Psoas muscle (tissue), 7 donors: ENCODE measurements at regions not wholly inside any gene's neighbourhood (a gene's known extent, or its start where the extent isn't known, plus 50 kb on each side); places are given as distances from the start of the nearest gene placed in this dataset.

Experiments used
- ATAC-seq, 4 donors: fragments of 200-7000 bp; cut with Tn5 transposase; one replicate each; pipeline ENCODE4 v1.9.1; 2020; ENCODE audit warnings: moderate library complexity in 3 of 4, mild to moderate bottlenecking in 2 of 4
- DNase-seq, 2 donors: peaks; one replicate each; pipeline ENCODE4 v3.0.0-alpha.2; 2020
- H3K27ac ChIP-seq: fragments of 200-600 bp; one replicate; pipeline ENCODE4 v1.8.0; 2022
- H3K27me3 ChIP-seq, 3 donors: fragments of 200-600 bp in 1 of 3; one replicate each; pipeline versions ENCODE4 v1.6.1 to v1.8.0; 2013 to 2022; ENCODE audit warnings: low read length in 2 of 3, mild to moderate bottlenecking in 2 of 3, moderate library complexity in 1 of 3; ENCODE audit not compliant: insufficient read depth in 3 of 3
- H3K36me3 ChIP-seq, 2 donors: fragments of 200-600 bp in 1 of 2; one replicate each; pipeline versions ENCODE4 v1.6.1 to v1.8.0; 2013 to 2022; ENCODE audit warnings: low read depth in 1 of 2, mild to moderate bottlenecking in 1 of 2, moderate library complexity in 1 of 2; ENCODE audit not compliant: insufficient read depth in 1 of 2
- H3K4me1 ChIP-seq: fragments of 200-600 bp; one replicate; pipeline ENCODE4 v1.8.0; 2022
- H3K4me3 ChIP-seq: fragments of 200-600 bp; one replicate; pipeline ENCODE4 v1.8.0; 2022; ENCODE audit warnings: mild to moderate bottlenecking
- H3K9me3 ChIP-seq: fragments of 200-600 bp; one replicate; pipeline ENCODE4 v1.8.0; 2022
- CTCF ChIP-seq: fragments of 200-600 bp; IDR thresholded peaks from one replicate; pipeline ENCODE4 v1.8.0; 2022; ENCODE audit warnings: antibody characterized with exemption
- WGBS, 3 donors: extraction: QIAGEN DNeasy Blood & Tissue Kit; methylation state at CpG; one replicate each; pipeline versions ENCODE4 v1.1.6 to v1.1.7; 2013; 5-methylcytosine and 5-hydroxymethylcytosine counted together
- intact Hi-C, 2 donors: fragments of 100-400 bp; cut with DNase I; formaldehyde crosslinking; loops; one replicate each; pipeline versions ENCODE4 v1.11.0 to v1.14.2; 2022
- donor health status: healthy with polysubstance abuse.
- donor health status: DM: no; HTN: no; CAD: no; lungs with moderate emphysema.
- donor health status: Bipolar disorder and iron deficiency.
- donor health status: healthy.
- donor health status: DM: yes; HTN: yes; CAD: no.
- donor health status: DM: no; HTN: no; CAD: no.
- donor health status: DM: yes; HTN: yes; CAD: no.

GRCh38 chr10:21176934-21177480 is 279.9 kb upstream of the NEBL start:
- Histone ChIP-seq H3K9me3 (no peaks in the 10 kb centered on the region), H3K36me3 (no peaks in the 10 kb centered on the region), H3K4me1 (no peaks in the 10 kb centered on the region), H3K27me3 (peaks cover 0 to 42% (median 6%) of the 10 kb centered on the region in 3 donors), H3K27ac (no peak overlapping the region), H3K4me3 (no peak overlapping the region)
- no peak for DNase-seq
- TF ChIP-seq CTCF: no peak
- intact Hi-C loops: no loop called here
- 73 to 90% (median 77%) methylated on average over 6 of the region's 6 CpGs for WGBS, 3 donors
- no peak for ATAC-seq

DNA sequence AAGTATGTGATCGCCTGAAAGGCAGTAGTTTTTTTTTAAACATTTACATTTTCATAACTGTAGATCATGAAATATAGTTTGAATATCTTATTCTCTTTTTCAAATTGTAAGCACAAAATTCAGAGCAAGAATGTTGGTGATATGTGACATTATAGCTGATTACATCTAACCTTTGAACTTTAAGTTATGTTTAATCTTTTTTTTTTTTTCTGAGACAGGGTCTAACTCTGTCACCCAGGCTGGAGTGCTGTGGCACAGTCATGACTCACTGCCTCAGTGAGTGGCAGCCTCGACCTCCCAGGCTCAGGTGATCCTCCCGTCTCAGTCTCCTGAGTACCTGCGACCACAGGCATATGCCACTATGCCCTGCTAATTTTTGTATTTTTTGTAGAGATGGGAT is 278.7 kb upstream of the NEBL start:
- DNase-seq (no peak), ATAC-seq (no peak)
- Histone ChIP-seq H3K27ac (no peak overlapping the region), H3K27me3 (peaks cover 0 to 50% (median 10%) of the 10 kb centered on the region in 3 donors), H3K4me1 (no peaks in the 10 kb centered on the region), H3K36me3 (no peaks in the 10 kb centered on the region), H3K4me3 (no peak overlapping the region), H3K9me3 (no peaks in the 10 kb centered on the region)
- TF ChIP-seq CTCF: no peak
- 94 to 96% (median 96%) methylated on average over 4 of the region's 4 CpGs for WGBS, 3 donors
- intact Hi-C loops: no loop called here

- Histone ChIP-seq H3K27ac (no peak overlapping the region), H3K36me3 (no peaks in the 10 kb centered on the region), H3K27me3 (peaks cover 0 to 50% (median 10%) of the 10 kb centered on the region in 3 donors), H3K4me3 (peak overlapping the region; percentile 61), H3K9me3 (no peaks in the 10 kb centered on the region), H3K4me1 (no peaks in the 10 kb centered on the region)
- intact Hi-C loops: no loop called here
- 49 to 53% (median 53%) methylated on average over 33 of the region's 33 CpGs for WGBS, 3 donors
- ATAC-seq: no peak
- DNase-seq: no peak
- no peak for TF ChIP-seq CTCF
Measured at GRCh38 chr10:21174715-21175495, 277.8 kb upstream of the NEBL start.

DNA sequence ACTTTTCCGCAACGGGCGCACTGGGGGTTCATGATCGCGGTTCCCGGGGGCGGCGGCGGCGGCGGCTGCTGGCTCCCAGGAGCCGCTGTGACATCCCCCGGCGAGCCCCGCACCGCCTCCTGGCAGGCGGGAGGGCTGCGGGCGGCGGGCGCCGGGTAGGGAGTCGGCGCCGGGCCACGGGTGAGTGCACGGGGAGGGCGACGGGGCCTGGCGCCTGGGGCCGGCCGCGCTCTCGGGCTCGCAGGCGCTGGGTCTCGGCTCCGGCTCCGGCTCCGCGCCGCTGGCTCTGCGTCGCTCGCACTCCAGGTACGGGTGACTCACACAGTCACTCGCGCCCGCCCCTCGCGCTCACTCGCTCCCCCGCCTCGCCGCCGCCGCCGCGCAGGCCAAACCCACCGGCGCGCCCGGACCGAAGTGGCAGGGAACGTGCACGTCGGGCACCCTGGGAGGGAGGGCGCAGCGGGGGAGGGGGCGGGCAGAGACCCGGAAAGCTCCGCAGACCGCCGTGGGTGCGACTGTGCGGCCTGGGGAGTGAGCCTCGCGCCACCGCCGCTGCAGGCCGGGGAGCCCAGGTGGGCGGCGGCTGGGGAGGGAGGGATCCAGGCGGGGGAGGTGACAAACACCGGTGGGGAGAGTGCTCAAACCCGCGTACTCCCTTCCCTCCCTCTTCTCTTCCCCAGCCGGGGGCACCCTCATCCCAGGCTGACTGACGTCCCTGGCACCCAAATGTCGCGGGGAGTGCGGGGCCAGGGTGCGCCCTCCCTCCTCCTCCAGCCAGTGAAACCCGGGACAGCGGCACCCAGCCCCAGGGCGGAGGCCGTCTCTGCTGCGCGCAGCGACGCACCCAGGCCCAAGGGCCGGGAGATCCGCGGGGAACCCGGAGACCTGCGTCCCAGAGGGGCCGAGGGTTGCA is 276.9 kb upstream of the NEBL start:
- no peaks in the 10 kb centered on the region for H3K36me3 ChIP-seq
- intact Hi-C loops: no loop called here
- DNase-seq (peak; percentile 29 to 48), ATAC-seq (peak in 3 of 4 donors; percentile 37 to 59 (median 41))
- no peaks in the 10 kb centered on the region for H3K9me3 ChIP-seq
- H3K4me3 ChIP-seq: peak overlapping the region; percentile 61
- H3K4me1 ChIP-seq: no peaks in the 10 kb centered on the region
- 1 to 5% (median 2%) methylated on average over 36 to 107 of the region's 107 CpGs for WGBS, 3 donors
- H3K27ac ChIP-seq: no peak overlapping the region
- H3K27me3 ChIP-seq: peaks cover 0 to 50% (median 10%) of the 10 kb centered on the region in 3 donors
- TF ChIP-seq CTCF: no peak
